ENCODE measurements at regions not wholly inside any gene's neighbourhood (a gene's known extent, or its start where the extent isn't known, plus 50 kb on each side); places are given as distances from the start of the nearest gene placed in this dataset.

- no peaks in the 10 kb centered on the region for H3K9me3 ChIP-seq
- no peak overlapping the region for H3K4me3 ChIP-seq (ENCODE audit: low read depth in 1 of 2, low read length in 1 of 2)
- H3K27ac ChIP-seq: no peak overlapping the region
- H3K4me1 ChIP-seq (ENCODE audit: control insufficient read depth in 1 of 2, insufficient read depth in 1 of 2, low read depth in 1 of 2, low read length in 1 of 2): no peaks in the 10 kb centered on the region
- H3K27me3 ChIP-seq: no peaks in the 10 kb centered on the region
- no peak for TF ChIP-seq CTCF (IDR thresholded peaks at IDR 0.05)
- H3K36me3 ChIP-seq: no peaks in the 10 kb centered on the region
Measured at GRCh38 chr3:106611116-106611515, 742.3 kb upstream of the CBLB start.

- no peaks in the 10 kb centered on the region for H3K27me3 ChIP-seq
Measured at GRCh38 chr3:106611841-106612240, 743.0 kb upstream of the CBLB start.

GRCh38 chr3:106616556-106616955 lies 747.7 kb upstream of the CBLB start:
- Histone ChIP-seq H3K36me3 (no peaks in the 10 kb centered on the region), H3K9me3 (no peaks in the 10 kb centered on the region), H3K27me3 (no peaks in the 10 kb centered on the region), H3K27ac (no peak overlapping the region), H3K4me1 (ENCODE audit: control insufficient read depth in 1 of 2, insufficient read depth in 1 of 2, low read depth in 1 of 2, low read length in 1 of 2) (no peaks in the 10 kb centered on the region), H3K4me3 (ENCODE audit: low read depth in 1 of 2, low read length in 1 of 2) (no peak overlapping the region)
- TF ChIP-seq CTCF (IDR thresholded peaks at IDR 0.05): no peak

More at GRCh38 chr3:106611841-106612240, 743.0 kb upstream of the CBLB start:
- H3K9me3 ChIP-seq: no peaks in the 10 kb centered on the region
- H3K36me3 ChIP-seq: no peaks in the 10 kb centered on the region
- no peaks in the 10 kb centered on the region for H3K4me1 ChIP-seq (ENCODE audit: control insufficient read depth in 1 of 2, insufficient read depth in 1 of 2, low read depth in 1 of 2, low read length in 1 of 2)
- no peak for TF ChIP-seq CTCF (IDR thresholded peaks at IDR 0.05)
- H3K27ac ChIP-seq: no peak overlapping the region
- no peak overlapping the region for H3K4me3 ChIP-seq (ENCODE audit: low read depth in 1 of 2, low read length in 1 of 2)

GRCh38 chr3:106617276-106617675 lies 748.5 kb upstream of the CBLB start:
- TF ChIP-seq CTCF (IDR thresholded peaks at IDR 0.05): no peak
- H3K36me3 ChIP-seq: no peaks in the 10 kb centered on the region
- H3K4me3 ChIP-seq (ENCODE audit: low read depth in 1 of 2, low read length in 1 of 2): no peak overlapping the region
- H3K9me3 ChIP-seq: no peaks in the 10 kb centered on the region
- no peaks in the 10 kb centered on the region for H3K27me3 ChIP-seq
- H3K4me1 ChIP-seq (ENCODE audit: control insufficient read depth in 1 of 2, insufficient read depth in 1 of 2, low read depth in 1 of 2, low read length in 1 of 2): no peaks in the 10 kb centered on the region
- H3K27ac ChIP-seq: no peak overlapping the region

GRCh38 chr3:106620646-106621045 lies 751.8 kb upstream of the CBLB start:
- Histone ChIP-seq H3K4me3 (ENCODE audit: low read depth in 1 of 2, low read length in 1 of 2) (no peak overlapping the region), H3K4me1 (ENCODE audit: control insufficient read depth in 1 of 2, insufficient read depth in 1 of 2, low read depth in 1 of 2, low read length in 1 of 2) (no peaks in the 10 kb centered on the region), H3K36me3 (no peaks in the 10 kb centered on the region), H3K27ac (no peak overlapping the region), H3K27me3 (no peaks in the 10 kb centered on the region), H3K9me3 (no peaks in the 10 kb centered on the region)
- no peak for TF ChIP-seq CTCF (IDR thresholded peaks at IDR 0.05)

- Histone ChIP-seq H3K36me3 (no peaks in the 10 kb centered on the region), H3K4me3 (ENCODE audit: low read depth in 1 of 2, low read length in 1 of 2) (no peak overlapping the region), H3K27ac (no peak overlapping the region), H3K4me1 (ENCODE audit: control insufficient read depth in 1 of 2, insufficient read depth in 1 of 2, low read depth in 1 of 2, low read length in 1 of 2) (no peaks in the 10 kb centered on the region), H3K9me3 (no peaks in the 10 kb centered on the region), H3K27me3 (no peaks in the 10 kb centered on the region)
- no peak for TF ChIP-seq CTCF (IDR thresholded peaks at IDR 0.05)
Measured at GRCh38 chr3:106624154-106624553, 753.1 kb upstream of the CCDC54 start.

Measured in neutrophil (primary cell).